GM12865 (cell line): ENCODE measurements at regions not wholly inside any gene's neighbourhood (a gene's known extent, or its start where the extent isn't known, plus 50 kb on each side); places are given as distances from the start of the nearest gene placed in this dataset.
"Not testable (repeated sequence)": the region's sequence is repeated elsewhere in the genome, so short reads cannot be mapped to it uniquely, and the experiment has no call there.

Experiments used
- DNase-seq: peaks from one replicate; pipeline ENCODE4 v3.0.0; 2010; ENCODE audit warnings: low read depth
- H3K4me3 ChIP-seq: 2 replicates; pipeline ENCODE4 v1.5.1; 2011; ENCODE audit warnings: mild to moderate bottlenecking, low read depth, low read length, control low read depth
- CTCF ChIP-seq: IDR thresholded peaks from 2 replicates; pipeline ENCODE4 v1.5.1; 2011; ENCODE audit warnings: low read length, control low read depth, low read depth, inconsistent platforms; ENCODE audit not compliant: insufficient read depth; ENCODE audit errors: missing control alignments

DNA sequence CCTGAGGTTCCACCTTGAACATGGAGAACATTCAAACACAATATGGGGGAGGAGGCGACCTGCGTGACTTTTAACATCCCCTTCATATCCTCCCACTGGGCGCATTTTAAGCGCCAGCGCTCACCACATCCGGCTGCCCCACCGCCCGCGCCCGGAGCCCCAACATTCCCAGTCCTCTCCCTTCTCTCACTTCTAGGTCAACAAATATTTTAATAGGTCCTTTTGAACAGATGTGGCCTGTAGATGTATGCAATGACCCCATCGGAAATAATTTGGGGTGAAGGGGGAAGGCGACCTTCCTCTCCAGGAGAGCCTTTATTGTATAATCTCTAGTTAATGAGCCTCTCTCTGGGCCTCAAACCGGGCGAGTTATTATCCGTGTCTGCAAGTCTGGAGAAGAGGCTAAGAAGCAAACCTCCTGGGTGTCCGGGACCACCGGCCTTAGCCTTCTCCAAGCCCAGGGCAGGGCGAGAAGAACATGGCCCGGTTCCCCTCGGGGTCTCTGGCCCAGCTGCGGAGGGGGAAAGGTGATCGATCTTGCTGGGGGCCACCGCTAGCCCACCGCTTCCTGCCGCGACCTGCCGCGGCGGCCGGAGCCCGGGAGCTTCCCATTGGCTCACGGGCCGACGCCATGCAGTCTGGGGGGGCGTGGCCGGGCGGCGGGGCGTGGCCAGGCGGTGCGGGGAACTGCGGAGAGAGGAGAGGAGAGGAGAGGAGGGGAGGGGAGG is 83.2 kb upstream of the HMGA2 start:
- peak; percentile 82 for DNase-seq
- no peak for TF ChIP-seq CTCF
- peak overlapping the region; percentile 50 for H3K4me3 ChIP-seq

DNA sequence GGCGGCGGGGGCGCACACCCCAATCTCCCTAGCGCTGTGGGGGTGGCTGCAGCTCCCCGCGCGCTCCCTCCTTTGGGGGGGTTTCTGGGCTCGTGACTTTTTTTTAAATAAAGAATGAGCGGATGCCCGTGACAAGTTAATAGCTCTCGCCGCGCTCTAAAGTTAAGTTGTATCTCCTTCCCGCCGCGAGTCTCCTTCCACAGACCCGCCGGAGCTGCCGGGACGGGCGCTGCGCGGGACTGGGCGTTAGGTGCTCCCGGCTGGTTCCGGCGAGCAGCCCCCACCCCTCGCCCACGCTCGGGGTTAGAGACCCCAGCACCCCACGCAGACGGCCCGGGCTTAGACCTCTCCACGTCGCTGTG is 82.6 kb upstream of the HMGA2 start:
- TF ChIP-seq CTCF: no peak
- peak overlapping the region; percentile 69 for H3K4me3 ChIP-seq
- DNase-seq: no peak

DNA sequence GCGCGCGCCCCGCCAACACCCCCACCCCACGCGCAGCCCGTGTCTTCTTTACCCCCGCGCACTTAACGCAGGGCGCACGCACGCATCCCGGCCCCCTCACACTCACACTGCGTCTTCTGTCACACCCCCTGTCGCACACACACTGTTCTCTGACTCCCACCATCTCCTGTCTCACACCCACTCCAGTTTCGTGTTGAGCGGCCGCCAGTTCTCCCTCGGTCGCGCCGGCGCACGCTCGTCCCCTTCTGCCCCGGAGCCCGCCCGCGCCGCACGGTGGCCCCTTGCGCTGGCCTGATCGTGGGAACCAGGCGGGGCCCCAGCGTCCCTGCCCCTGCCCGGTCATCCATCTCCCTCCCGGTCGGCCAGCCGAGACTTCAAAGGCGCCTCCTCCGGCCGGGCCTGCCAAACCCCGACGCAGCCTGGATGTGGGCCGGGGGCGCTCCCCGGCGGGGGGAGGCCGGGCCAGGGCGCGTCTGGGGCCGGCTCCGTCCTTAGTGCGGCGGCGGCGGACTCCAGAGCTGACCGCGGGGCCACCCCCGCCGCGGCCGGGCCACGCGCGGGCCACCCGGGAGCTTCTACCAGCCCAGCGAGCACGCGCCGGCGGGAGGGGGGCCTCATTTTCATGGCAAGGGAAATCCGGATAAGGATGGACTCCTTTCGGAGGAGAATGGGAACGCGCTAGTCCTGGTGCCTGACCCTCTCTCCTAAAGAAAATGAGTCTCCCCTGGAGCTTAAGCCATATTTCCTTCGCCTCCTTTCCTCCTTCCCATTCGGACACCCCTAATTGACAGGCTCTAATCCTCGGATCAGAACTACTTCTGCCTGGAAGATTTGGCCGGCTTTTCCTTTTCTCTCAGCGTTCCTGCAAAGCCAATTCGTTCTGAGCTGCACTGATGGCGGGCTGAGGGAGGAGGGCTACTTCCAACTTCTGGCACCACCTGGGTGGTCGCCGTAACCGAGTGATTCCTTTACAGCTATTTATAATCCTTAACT is 82.0 kb upstream of the HMGA2 start:
- peak; percentile 40 for DNase-seq
- H3K4me3 ChIP-seq: peak overlapping the region; percentile 69
- TF ChIP-seq CTCF: no peak

GRCh38 chr12:65744236-65744840 is 79.9 kb upstream of the HMGA2 start:
- not testable (repeated sequence) for DNase-seq

DNA sequence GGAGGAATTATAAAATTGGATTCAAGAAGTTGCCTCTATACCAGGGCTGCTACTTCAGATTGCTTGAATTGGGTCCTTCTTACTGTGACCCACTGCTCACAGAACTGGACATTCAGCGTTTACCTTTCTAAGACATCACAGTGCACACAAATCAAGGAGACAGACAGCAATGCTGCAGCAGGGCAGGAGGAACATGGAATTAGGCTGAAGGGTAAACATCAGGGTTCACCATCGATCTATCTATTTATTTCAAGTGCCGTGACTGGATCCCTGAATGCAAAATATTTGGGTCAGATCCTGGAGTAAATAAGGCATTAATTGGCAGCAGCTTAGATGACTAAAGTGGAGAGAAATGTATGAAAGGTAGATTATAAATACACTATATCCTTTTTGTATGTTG is 76.9 kb upstream of the HMGA2 start:
- no peak for DNase-seq
- H3K4me3 ChIP-seq: no peak overlapping the region
- TF ChIP-seq CTCF: no peak

More at GRCh38 chr12:65744236-65744840, 79.9 kb upstream of the HMGA2 start:
- H3K4me3 ChIP-seq: not testable (repeated sequence)

DNA sequence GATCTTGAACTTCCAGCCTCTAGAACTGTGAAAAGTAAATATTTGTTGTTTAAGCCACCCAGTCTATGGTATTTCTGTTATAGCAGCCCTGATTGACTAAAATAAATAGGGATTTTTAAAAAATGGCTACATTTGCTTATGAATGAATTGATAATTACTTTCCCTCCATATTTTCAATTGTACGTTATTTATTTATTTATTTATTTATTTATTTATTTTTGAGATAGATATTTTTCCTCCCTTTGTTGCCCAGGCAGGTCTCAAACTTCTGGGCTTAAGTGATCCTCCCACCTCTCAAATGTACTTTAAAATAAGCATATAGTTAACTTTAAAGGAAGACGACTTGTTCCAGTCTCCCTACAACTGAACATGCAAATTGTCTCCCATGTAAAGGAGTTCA is 76.0 kb upstream of the HMGA2 start:
- DNase-seq: no peak
- H3K4me3 ChIP-seq: no peak overlapping the region
- no peak for TF ChIP-seq CTCF

DNA sequence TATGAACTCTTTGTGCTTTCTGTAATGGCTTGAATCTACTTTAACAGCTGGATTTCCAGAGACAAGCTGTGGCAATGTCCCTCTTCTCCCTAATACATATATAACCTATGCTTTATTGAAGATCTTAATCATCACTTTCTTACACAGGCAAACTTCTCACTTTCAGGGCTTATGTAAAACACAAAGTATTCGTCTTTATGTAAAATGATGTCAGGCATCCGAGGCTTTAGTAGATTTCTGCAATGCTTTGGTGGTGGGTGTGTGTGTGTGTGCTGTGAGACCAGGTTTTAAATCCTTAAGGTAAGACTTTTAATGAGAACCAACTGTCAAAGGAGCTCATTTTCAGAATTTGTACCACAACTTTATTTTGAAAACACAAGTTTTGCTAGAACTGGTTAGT is 70.0 kb upstream of the HMGA2 start:
- DNase-seq: no peak
- TF ChIP-seq CTCF: no peak
- H3K4me3 ChIP-seq: no peak overlapping the region
